Dendritic cell treated with granulocyte-macrophage colony-stimulating factor and Interleukin-4, amounts not matched to agents 40 ng/mL and 50 ng/mL, for 4 days (primary cell): ENCODE measurements at regions not wholly inside any gene's neighbourhood (a gene's known extent, or its start where the extent isn't known, plus 50 kb on each side); places are given as distances from the start of the nearest gene placed in this dataset.

ENCODE experiments used
- H3K27ac Mint-ChIP-seq: one replicate; pipeline ENCODE4 v1.8.0; 2022; ENCODE audit warnings: mild to moderate bottlenecking, mixed read lengths
- H3K27me3 Mint-ChIP-seq: one replicate; pipeline ENCODE4 v1.8.0; 2022; ENCODE audit warnings: mild to moderate bottlenecking, mixed read lengths
- H3K36me3 Mint-ChIP-seq: one replicate; pipeline ENCODE4 v1.8.0; 2022; ENCODE audit warnings: low read depth, mixed read lengths
- H3K4me1 Mint-ChIP-seq: one replicate; pipeline ENCODE4 v1.8.0; 2022; ENCODE audit warnings: low read depth, mixed read lengths
- H3K4me3 Mint-ChIP-seq: one replicate; pipeline ENCODE4 v1.8.0; 2022; ENCODE audit warnings: mild to moderate bottlenecking, moderate library complexity, mixed read lengths
- H3K9me3 Mint-ChIP-seq: one replicate; pipeline ENCODE4 v1.8.0; 2022; ENCODE audit warnings: mixed read lengths
- intact Hi-C: fragments of 100-400 bp; cut with micrococcal nuclease; formaldehyde crosslinking; loops from one replicate; pipeline ENCODE4 v1.15.0; 2022

- peaks cover 30% of the 10 kb centered on the region for H3K9me3 Mint-ChIP-seq
- no peak overlapping the region for H3K27ac Mint-ChIP-seq
- intact Hi-C loops: no loop called here
- no peaks in the 10 kb centered on the region for H3K27me3 Mint-ChIP-seq
- H3K4me3 Mint-ChIP-seq: no peak overlapping the region
- H3K4me1 Mint-ChIP-seq: no peaks in the 10 kb centered on the region
- no peaks in the 10 kb centered on the region for H3K36me3 Mint-ChIP-seq
Observed at GRCh38 chr4:43341741-43342140, 449.2 kb downstream of the GRXCR1 start.

GRCh38 chr4:43343298-43343697, 450.8 kb downstream of the GRXCR1 start:
- Mint-ChIP-seq H3K36me3 (no peaks in the 10 kb centered on the region), H3K9me3 (peaks cover 34% of the 10 kb centered on the region), H3K27me3 (no peaks in the 10 kb centered on the region), H3K4me3 (no peak overlapping the region), H3K4me1 (no peaks in the 10 kb centered on the region), H3K27ac (no peak overlapping the region)
- intact Hi-C loops: no loop called here

GRCh38 chr4:43345323-43345925, 452.9 kb downstream of the GRXCR1 start:
- Mint-ChIP-seq H3K27ac (no peak overlapping the region), H3K27me3 (no peaks in the 10 kb centered on the region), H3K4me3 (no peak overlapping the region), H3K4me1 (no peaks in the 10 kb centered on the region), H3K9me3 (peaks cover 28% of the 10 kb centered on the region), H3K36me3 (no peaks in the 10 kb centered on the region)
- intact Hi-C loops: no loop called here

GRCh38 chr4:43348591-43348990, 456.1 kb downstream of the GRXCR1 start:
- H3K36me3 Mint-ChIP-seq: no peaks in the 10 kb centered on the region
- peaks cover 22% of the 10 kb centered on the region for H3K9me3 Mint-ChIP-seq
- H3K27ac Mint-ChIP-seq: no peak overlapping the region
- H3K4me1 Mint-ChIP-seq: no peaks in the 10 kb centered on the region
- intact Hi-C loops: no loop called here
- no peaks in the 10 kb centered on the region for H3K27me3 Mint-ChIP-seq
- no peak overlapping the region for H3K4me3 Mint-ChIP-seq

- H3K27ac Mint-ChIP-seq: no peak overlapping the region
- no peaks in the 10 kb centered on the region for H3K4me1 Mint-ChIP-seq
- no peaks in the 10 kb centered on the region for H3K27me3 Mint-ChIP-seq
- no peak overlapping the region for H3K4me3 Mint-ChIP-seq
- H3K9me3 Mint-ChIP-seq: no peaks in the 10 kb centered on the region
- intact Hi-C loops: no loop called here
- no peaks in the 10 kb centered on the region for H3K36me3 Mint-ChIP-seq
Observed at GRCh38 chr4:43351970-43352806, 459.7 kb downstream of the GRXCR1 start.

GRCh38 chr4:43352859-43353258, 460.3 kb downstream of the GRXCR1 start:
- Mint-ChIP-seq H3K36me3 (no peaks in the 10 kb centered on the region), H3K4me3 (no peak overlapping the region), H3K9me3 (no peaks in the 10 kb centered on the region), H3K27ac (no peak overlapping the region), H3K4me1 (no peaks in the 10 kb centered on the region), H3K27me3 (no peaks in the 10 kb centered on the region)
- intact Hi-C loops: no loop called here

- H3K36me3 Mint-ChIP-seq: no peaks in the 10 kb centered on the region
Observed at GRCh38 chr4:43353552-43353951, 461.0 kb downstream of the GRXCR1 start.

GRCh38 chr4:43356786-43357185, 464.3 kb downstream of the GRXCR1 start:
- Mint-ChIP-seq H3K27ac (no peak overlapping the region), H3K27me3 (no peaks in the 10 kb centered on the region), H3K4me3 (no peak overlapping the region), H3K4me1 (no peaks in the 10 kb centered on the region), H3K9me3 (no peaks in the 10 kb centered on the region), H3K36me3 (no peaks in the 10 kb centered on the region)
- intact Hi-C loops: no loop called here

More at GRCh38 chr4:43353552-43353951, 461.0 kb downstream of the GRXCR1 start:
- H3K4me1 Mint-ChIP-seq: no peaks in the 10 kb centered on the region
- no peak overlapping the region for H3K27ac Mint-ChIP-seq
- H3K9me3 Mint-ChIP-seq: no peaks in the 10 kb centered on the region
- intact Hi-C loops: no loop called here
- no peaks in the 10 kb centered on the region for H3K27me3 Mint-ChIP-seq
- no peak overlapping the region for H3K4me3 Mint-ChIP-seq

GRCh38 chr4:43357252-43357974, 464.9 kb downstream of the GRXCR1 start:
- no peaks in the 10 kb centered on the region for H3K4me1 Mint-ChIP-seq
- no peaks in the 10 kb centered on the region for H3K27me3 Mint-ChIP-seq
- no peaks in the 10 kb centered on the region for H3K9me3 Mint-ChIP-seq
- intact Hi-C loops: no loop called here
- H3K4me3 Mint-ChIP-seq: no peak overlapping the region
- no peak overlapping the region for H3K27ac Mint-ChIP-seq
- H3K36me3 Mint-ChIP-seq: no peaks in the 10 kb centered on the region

- Mint-ChIP-seq H3K36me3 (no peaks in the 10 kb centered on the region), H3K4me1 (no peaks in the 10 kb centered on the region), H3K9me3 (no peaks in the 10 kb centered on the region), H3K27me3 (no peaks in the 10 kb centered on the region), H3K27ac (no peak overlapping the region), H3K4me3 (no peak overlapping the region)
- intact Hi-C loops: no loop called here
Observed at GRCh38 chr4:43360296-43360695, 467.8 kb downstream of the GRXCR1 start.

GRCh38 chr4:43362875-43363636, 470.5 kb downstream of the GRXCR1 start:
- intact Hi-C loops: no loop called here
- Mint-ChIP-seq H3K36me3 (no peaks in the 10 kb centered on the region), H3K4me3 (no peak overlapping the region), H3K9me3 (peaks cover 14% of the 10 kb centered on the region), H3K4me1 (no peaks in the 10 kb centered on the region), H3K27me3 (no peaks in the 10 kb centered on the region), H3K27ac (no peak overlapping the region)

GRCh38 chr4:43369036-43369594, 476.6 kb downstream of the GRXCR1 start:
- no peaks in the 10 kb centered on the region for H3K36me3 Mint-ChIP-seq
- H3K9me3 Mint-ChIP-seq: peaks cover 23% of the 10 kb centered on the region
- intact Hi-C loops: no loop called here
- no peak overlapping the region for H3K4me3 Mint-ChIP-seq
- H3K4me1 Mint-ChIP-seq: no peaks in the 10 kb centered on the region
- H3K27ac Mint-ChIP-seq: no peak overlapping the region
- no peaks in the 10 kb centered on the region for H3K27me3 Mint-ChIP-seq

GRCh38 chr4:43373201-43373600, 480.7 kb downstream of the GRXCR1 start:
- Mint-ChIP-seq H3K36me3 (no peaks in the 10 kb centered on the region), H3K9me3 (peaks cover 20% of the 10 kb centered on the region), H3K4me3 (no peak overlapping the region), H3K27me3 (no peaks in the 10 kb centered on the region), H3K27ac (no peak overlapping the region), H3K4me1 (no peaks in the 10 kb centered on the region)
- intact Hi-C loops: no loop called here
